Gastroesophageal sphincter (tissue), 4 donors: ENCODE measurements at regions not wholly inside any gene's neighbourhood (a gene's known extent, or its start where the extent isn't known, plus 50 kb on each side); places are given as distances from the start of the nearest gene placed in this dataset.

ENCODE experiments used
- ATAC-seq: fragments of 150-250 bp; one replicate; pipeline ENCODE4 v1.9.1; 2016; ENCODE audit warnings: mild to moderate bottlenecking, moderate library complexity
- H3K27ac ChIP-seq, 4 donors: fragments of 200-600 bp; sonication (generic) in 3 of 4; 1 replicate in 3 of 4; 2 replicates in 1 of 4; pipeline ENCODE4 v1.5.1; 2016 to 2019
- H3K27me3 ChIP-seq: fragments of 200-600 bp; sonication (generic); one replicate; pipeline ENCODE4 v1.5.1; 2019
- H3K36me3 ChIP-seq, 2 donors: fragments of 200-600 bp; sonication (generic); one replicate each; pipeline ENCODE4 v1.5.1; 2019; ENCODE audit warnings: control low read depth in 1 of 2
- H3K4me1 ChIP-seq, 3 donors: fragments of 200-600 bp; sonication (generic); 1 replicate in 2 of 3; 2 replicates in 1 of 3; pipeline ENCODE4 v1.5.1; 2016 to 2019; ENCODE audit warnings: control low read depth in 2 of 3
- H3K4me3 ChIP-seq, 2 donors: fragments of 200-600 bp; sonication (generic); one replicate each; pipeline ENCODE4 v1.5.1; 2019; ENCODE audit warnings: mild to moderate bottlenecking in 1 of 2, moderate library complexity in 1 of 2
- H3K9me3 ChIP-seq, 3 donors: fragments of 200-600 bp; sonication (generic); one replicate each; pipeline ENCODE4 v1.5.1; 2017 to 2019; ENCODE audit warnings: control low read depth in 2 of 3
- CTCF ChIP-seq, 4 experiments: fragments of 200-600 bp in 2 of 4; fragments of 450-650 bp in 2 of 4; sonication (generic) in 1 of 4; IDR thresholded peaks; one replicate each; pipeline ENCODE4 v1.5.1; 2017 to 2019; ENCODE audit warnings: antibody characterized with exemption in 4 of 4, mild to moderate bottlenecking in 2 of 4, moderate library complexity in 2 of 4
- EP300 ChIP-seq: sonication (generic); formaldehyde crosslinking; IDR thresholded peaks from one replicate; pipeline ENCODE4 v1.6.1; 2017; ENCODE audit warnings: antibody characterized with exemption, mild to moderate bottlenecking
- POLR2A ChIP-seq, 2 donors: fragments of 450-650 bp; IDR thresholded peaks; one replicate each; pipeline ENCODE4 v1.6.1; 2017; ENCODE audit warnings: antibody characterized with exemption in 2 of 2, mild to moderate bottlenecking in 2 of 2, moderate library complexity in 1 of 2
- POLR2AphosphoS5 ChIP-seq: sonication (generic); formaldehyde crosslinking; IDR thresholded peaks from one replicate; pipeline ENCODE4 v1.6.1; 2017; ENCODE audit warnings: antibody characterized with exemption
- WGBS, 2 donors: methylation state at CpG; one replicate each; pipeline ENCODE4 v1.1.5; 2018; ENCODE audit warnings: low coverage in 1 of 2; 5-methylcytosine and 5-hydroxymethylcytosine counted together

- H3K27me3 ChIP-seq = no peaks in the 10 kb centered on the region
- H3K9me3 ChIP-seq = peaks cover 0 to 33% (median 0%) of the 10 kb centered on the region in 3 donors
- WGBS, 2 donors = 88 to 89% methylated on average over 1 to 2 of the region's 2 CpGs
- no peak for ATAC-seq
- no peaks in the 10 kb centered on the region for H3K36me3 ChIP-seq
- H3K4me1 ChIP-seq = no peaks in the 10 kb centered on the region
- no peak for TF ChIP-seq EP300
- no peak for TF ChIP-seq POLR2AphosphoS5
- no peak for TF ChIP-seq CTCF (IDR thresholded peaks at IDR 0.05)
- TF ChIP-seq POLR2A (IDR thresholded peaks at IDR 0.05) = no peak
- H3K4me3 ChIP-seq = no peak overlapping the region
- H3K27ac ChIP-seq = no peak overlapping the region
These were observed 80.7 kb upstream of the LARGE1 start for GRCh38 chr22:34000879-34001526.

- H3K36me3 ChIP-seq = no peaks in the 10 kb centered on the region
- H3K27me3 ChIP-seq = no peaks in the 10 kb centered on the region
- no peak for TF ChIP-seq EP300
- no peak for TF ChIP-seq CTCF (IDR thresholded peaks at IDR 0.05)
- no peak for TF ChIP-seq POLR2AphosphoS5
- TF ChIP-seq POLR2A (IDR thresholded peaks at IDR 0.05) = no peak
- peaks cover 0 to 33% (median 0%) of the 10 kb centered on the region in 3 donors for H3K9me3 ChIP-seq
- WGBS, 2 donors = 47 to 75% methylated on average over 3 of the region's 3 CpGs
- no peak for ATAC-seq
- no peak overlapping the region for H3K27ac ChIP-seq
- H3K4me1 ChIP-seq = no peaks in the 10 kb centered on the region
- no peak overlapping the region for H3K4me3 ChIP-seq
These were observed 81.6 kb upstream of the LARGE1 start for GRCh38 chr22:34001701-34002466.

- whole genome bisulfite sequencing, 2 donors = 0 to 28% methylated on average over 2 to 3 of the region's 5 CpGs
- H3K36me3 ChIP-seq = no peaks in the 10 kb centered on the region
- ATAC-seq = no peak
- H3K4me1 ChIP-seq = no peaks in the 10 kb centered on the region
- no peaks in the 10 kb centered on the region for H3K27me3 ChIP-seq
- no peak overlapping the region for H3K27ac ChIP-seq
- no peak overlapping the region for H3K4me3 ChIP-seq
- TF ChIP-seq POLR2AphosphoS5 = no peak
- TF ChIP-seq EP300 = no peak
- TF ChIP-seq CTCF (IDR thresholded peaks at IDR 0.05) = no peak
- no peak for TF ChIP-seq POLR2A (IDR thresholded peaks at IDR 0.05)
- peaks cover 0 to 27% (median 0%) of the 10 kb centered on the region in 3 donors for H3K9me3 ChIP-seq
These were observed 83.8 kb upstream of the LARGE1 start for GRCh38 chr22:34004058-34004457.

GRCh38 chr22:34010259-34010658 is 90.0 kb upstream of the LARGE1 start:
- Histone ChIP-seq H3K36me3 (no peaks in the 10 kb centered on the region), H3K27ac (no peak overlapping the region), H3K27me3 (no peaks in the 10 kb centered on the region), H3K4me1 (no peaks in the 10 kb centered on the region), H3K4me3 (no peak overlapping the region), H3K9me3 (peaks cover 0 to 25% (median 0%) of the 10 kb centered on the region in 3 donors)
- 90 to 92% methylated on average over 3 of the region's 3 CpGs for WGBS, 2 donors
- no peak for ATAC-seq
- TF ChIP-seq CTCF (IDR thresholded peaks at IDR 0.05) = no peak
- no peak for TF ChIP-seq POLR2A (IDR thresholded peaks at IDR 0.05)
- no peak for TF ChIP-seq EP300
- no peak for TF ChIP-seq POLR2AphosphoS5

GRCh38 chr22:34015642-34016041 is 95.4 kb upstream of the LARGE1 start:
- Histone ChIP-seq H3K4me1 (no peaks in the 10 kb centered on the region), H3K27me3 (no peaks in the 10 kb centered on the region), H3K36me3 (no peaks in the 10 kb centered on the region), H3K9me3 (peaks cover 0 to 38% (median 0%) of the 10 kb centered on the region in 3 donors), H3K27ac (no peak overlapping the region), H3K4me3 (no peak overlapping the region)
- no peak for ATAC-seq
- TF ChIP-seq CTCF (IDR thresholded peaks at IDR 0.05) (no peak), POLR2A (IDR thresholded peaks at IDR 0.05) (no peak), EP300 (no peak), POLR2AphosphoS5 (no peak)
- WGBS, 2 donors = 33 to 40% methylated on average over 1 to 3 of the region's 3 CpGs
